ENCODE measurements at regions not wholly inside any gene's neighbourhood (a gene's known extent, or its start where the extent isn't known, plus 50 kb on each side); places are given as distances from the start of the nearest gene placed in this dataset.
"Not testable (repeated sequence)": the region's sequence is repeated elsewhere in the genome, so short reads cannot be mapped to it uniquely, and the experiment has no call there.

DNA sequence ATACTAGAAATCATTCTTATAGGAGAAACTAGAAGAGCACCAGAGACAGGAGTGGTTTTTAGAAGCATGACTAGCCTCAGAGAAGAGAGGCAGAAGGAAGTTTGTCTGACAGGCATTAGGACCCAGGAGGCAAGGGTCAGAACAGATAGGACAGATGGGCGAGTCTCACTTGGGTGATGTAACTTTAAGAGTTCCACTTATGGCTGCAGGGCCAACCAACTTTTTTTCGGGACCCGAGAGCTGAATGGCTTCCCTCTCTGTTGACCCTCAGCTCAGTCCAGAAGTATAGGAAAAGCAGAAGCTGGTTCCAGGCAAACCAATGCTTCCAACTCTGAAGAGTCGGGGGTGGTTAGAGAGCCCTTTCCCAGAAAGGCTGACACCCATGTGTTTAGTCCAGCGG is 136.6 kb upstream of the SETMAR start:
- DNase-seq: no peak
- Histone ChIP-seq H3K4me2 (no peak overlapping the region), H2AFZ (ENCODE audit: low read depth) (no peak overlapping the region), H3K36me3 (replicated peaks in 1 of 2; ENCODE audit: control insufficient read depth in 1 of 2, insufficient read depth in 2 of 2, low read length in 1 of 2) (no peaks in the 10 kb centered on the region), H3K27ac (ENCODE audit: low read depth in 2 of 2, low read length in 1 of 2) (no peak overlapping the region), H3K4me3 (ENCODE audit: low read depth in 2 of 2, low read length in 1 of 2) (no peak overlapping the region), H3K9me3 (no peaks in the 10 kb centered on the region), H3K27me3 (ENCODE audit: insufficient read depth) (no peaks in the 10 kb centered on the region), H3K9me2 (no peaks in the 10 kb centered on the region), H3K79me2 (ENCODE audit: insufficient read depth) (no peaks in the 10 kb centered on the region), H3K4me1 (ENCODE audit: control insufficient read depth in 1 of 2, insufficient read depth in 2 of 2, low read depth in 1 of 2, low read length in 1 of 2) (no peaks in the 10 kb centered on the region), H4K20me1 (ENCODE audit: insufficient read depth) (no peaks in the 10 kb centered on the region), H3F3A (replicated peaks; ENCODE audit: insufficient read depth) (no peaks in the 10 kb centered on the region), H3K9ac (no peak overlapping the region)
- ChIA-PET CTCF (no interaction called here), POLR2A (no interaction called here)
- 1% methylated on average over 5 of the region's 5 CpGs for WGBS (ENCODE audit: low lambda C conversion rate)
- TF ChIP-seq, protein P1, sequence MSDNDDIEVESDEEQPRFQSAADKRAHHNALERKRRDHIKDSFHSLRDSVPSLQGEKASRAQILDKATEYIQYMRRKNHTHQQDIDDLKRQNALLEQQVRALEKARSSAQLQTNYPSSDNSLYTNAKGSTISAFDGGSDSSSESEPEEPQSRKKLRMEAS (IDR thresholded peaks at IDR 0.05; ENCODE audit: low read depth): no peak
- no peak for TF ChIP-seq RCOR1 (IDR thresholded peaks at IDR 0.05; ENCODE audit: low read length)
- TF ChIP-seq POLR2AphosphoS5 (IDR thresholded peaks at IDR 0.05; ENCODE audit: low read depth, low read length): no peak
- no peak for TF ChIP-seq RAD21 (IDR thresholded peaks at IDR 0.05; ENCODE audit: low read length)
- TF ChIP-seq, protein P2, sequence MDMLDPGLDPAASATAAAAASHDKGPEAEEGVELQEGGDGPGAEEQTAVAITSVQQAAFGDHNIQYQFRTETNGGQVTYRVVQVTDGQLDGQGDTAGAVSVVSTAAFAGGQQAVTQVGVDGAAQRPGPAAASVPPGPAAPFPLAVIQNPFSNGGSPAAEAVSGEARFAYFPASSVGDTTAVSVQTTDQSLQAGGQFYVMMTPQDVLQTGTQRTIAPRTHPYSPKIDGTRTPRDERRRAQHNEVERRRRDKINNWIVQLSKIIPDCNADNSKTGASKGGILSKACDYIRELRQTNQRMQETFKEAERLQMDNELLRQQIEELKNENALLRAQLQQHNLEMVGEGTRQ (IDR thresholded peaks at IDR 0.05; ENCODE audit: borderline replicate concordance, low read depth, low read length): no peak
- TF ChIP-seq YY1 (IDR thresholded peaks at IDR 0.05; ENCODE audit: low read depth): no peak
- TF ChIP-seq MXI1 (IDR thresholded peaks at IDR 0.05; ENCODE audit: low read depth, low read length): no peak
- TF ChIP-seq MEF2A (IDR thresholded peaks at IDR 0.05; ENCODE audit: borderline replicate concordance, low read depth): no peak
- TF ChIP-seq RXRA (IDR thresholded peaks at IDR 0.05; ENCODE audit: borderline replicate concordance, low read depth): no peak
- no peak for TF ChIP-seq TEAD4 (IDR thresholded peaks at IDR 0.05; ENCODE audit: borderline replicate concordance, insufficient read depth)
- TF ChIP-seq, protein P3, sequence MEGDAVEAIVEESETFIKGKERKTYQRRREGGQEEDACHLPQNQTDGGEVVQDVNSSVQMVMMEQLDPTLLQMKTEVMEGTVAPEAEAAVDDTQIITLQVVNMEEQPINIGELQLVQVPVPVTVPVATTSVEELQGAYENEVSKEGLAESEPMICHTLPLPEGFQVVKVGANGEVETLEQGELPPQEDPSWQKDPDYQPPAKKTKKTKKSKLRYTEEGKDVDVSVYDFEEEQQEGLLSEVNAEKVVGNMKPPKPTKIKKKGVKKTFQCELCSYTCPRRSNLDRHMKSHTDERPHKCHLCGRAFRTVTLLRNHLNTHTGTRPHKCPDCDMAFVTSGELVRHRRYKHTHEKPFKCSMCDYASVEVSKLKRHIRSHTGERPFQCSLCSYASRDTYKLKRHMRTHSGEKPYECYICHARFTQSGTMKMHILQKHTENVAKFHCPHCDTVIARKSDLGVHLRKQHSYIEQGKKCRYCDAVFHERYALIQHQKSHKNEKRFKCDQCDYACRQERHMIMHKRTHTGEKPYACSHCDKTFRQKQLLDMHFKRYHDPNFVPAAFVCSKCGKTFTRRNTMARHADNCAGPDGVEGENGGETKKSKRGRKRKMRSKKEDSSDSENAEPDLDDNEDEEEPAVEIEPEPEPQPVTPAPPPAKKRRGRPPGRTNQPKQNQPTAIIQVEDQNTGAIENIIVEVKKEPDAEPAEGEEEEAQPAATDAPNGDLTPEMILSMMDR (IDR thresholded peaks at IDR 0.05): no peak

DNA sequence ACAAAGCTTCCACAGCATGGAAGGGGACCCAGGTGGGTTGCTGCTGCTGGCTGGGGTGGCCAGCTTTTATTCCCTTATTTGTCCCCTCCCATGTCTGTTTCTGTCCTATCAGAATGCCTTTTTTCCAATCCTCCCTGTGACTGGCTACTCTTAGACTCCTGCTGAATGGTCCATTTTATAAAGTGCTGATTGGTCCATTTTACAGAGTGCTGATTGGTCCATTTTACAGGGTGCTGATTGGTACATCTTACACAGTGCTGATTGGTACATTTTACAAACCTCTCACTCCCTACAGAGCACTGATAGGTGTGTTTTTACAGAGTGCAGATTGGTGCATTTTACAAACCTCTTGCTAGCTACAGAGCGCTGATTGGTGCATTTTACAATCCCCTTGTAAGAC is 135.9 kb upstream of the SETMAR start:
- 0% methylated on average over 1 of the region's 1 CpG for WGBS (ENCODE audit: low lambda C conversion rate)
- H2AFZ ChIP-seq (ENCODE audit: low read depth); H3K79me2 ChIP-seq (ENCODE audit: insufficient read depth); H4K20me1 ChIP-seq (ENCODE audit: insufficient read depth); H3K27me3 ChIP-seq (ENCODE audit: insufficient read depth); POLR2A ChIA-PET; DNase-seq; H3K9ac ChIP-seq; H3F3A ChIP-seq (replicated peaks; ENCODE audit: insufficient read depth); H3K36me3 ChIP-seq (replicated peaks in 1 of 2; ENCODE audit: control insufficient read depth in 1 of 2, insufficient read depth in 2 of 2, low read length in 1 of 2); CTCF ChIA-PET; H3K27ac ChIP-seq (ENCODE audit: low read depth in 2 of 2, low read length in 1 of 2); H3K9me3 ChIP-seq; H3K4me1 ChIP-seq (ENCODE audit: control insufficient read depth in 1 of 2, insufficient read depth in 2 of 2, low read depth in 1 of 2, low read length in 1 of 2); H3K4me3 ChIP-seq (ENCODE audit: low read depth in 2 of 2, low read length in 1 of 2); H3K9me2 ChIP-seq; H3K4me2 ChIP-seq: not testable (repeated sequence)
